IMR-90 (cell line): ENCODE measurements at regions not wholly inside any gene's neighbourhood (a gene's known extent, or its start where the extent isn't known, plus 50 kb on each side); places are given as distances from the start of the nearest gene placed in this dataset.

Experiments used
- ATAC-seq: fragments of 200-7000 bp; cut with Tn5 transposase; 2 replicates; pipeline ENCODE4 v1.9.1; 2020; ENCODE audit warnings: low read depth, mild to moderate bottlenecking, moderate library complexity
- BruUV-seq: library from RNA; stranded (reverse); fragments of 400-500 nt; replicated peaks from 2 replicates; lab custom pipeline; 2021; lab: Mats Ljungman, UMichigan
- CTCF ChIA-PET: fragments of 300-600 bp; formaldehyde crosslinking; extraction: SDS; loops from one replicate; lab custom pipeline; 2021; ENCODE audit warnings: antibody characterized with exemption; lab: Yijun Ruan, JAX
- POLR2A ChIA-PET: fragments of 300-600 bp; sonication (Branson Sonifier 250); formaldehyde crosslinking; loops from one replicate; lab custom pipeline; 2022; ENCODE audit warnings: antibody characterized with exemption; ENCODE audit not compliant: unreplicated experiment; lab: Charles Lee
- DNase-seq: peaks from one replicate; pipeline ENCODE4 v3.0.0; 2013
- H2AFZ ChIP-seq: replicated peaks from 2 replicates; pipeline ENCODE3; 2013; ENCODE audit warnings: low read length, mild to moderate bottlenecking; ENCODE audit not compliant: poor library complexity
- H2AK5ac ChIP-seq: 2 replicates; pipeline ENCODE4 v1.6.1; 2013; ENCODE audit warnings: low read depth, low read length, inconsistent platforms
- H2AK9ac ChIP-seq: replicated peaks from 2 replicates; pipeline ENCODE3; 2013; ENCODE audit warnings: mild to moderate bottlenecking, low read depth, low read length, moderate library complexity; ENCODE audit not compliant: poor library complexity
- H2BK120ac ChIP-seq: 2 replicates; pipeline ENCODE4 v1.6.1; 2013; ENCODE audit warnings: low read depth, low read length, inconsistent platforms
- H2BK15ac ChIP-seq: 3 replicates; pipeline ENCODE4 v1.6.1; 2013; ENCODE audit warnings: low read depth, low read length, inconsistent platforms
- H2BK20ac ChIP-seq: 2 replicates; pipeline ENCODE4 v1.6.1; 2013; ENCODE audit warnings: low read depth, mild to moderate bottlenecking, inconsistent platforms, low read length, moderate library complexity
- H2BK5ac ChIP-seq: 2 replicates; pipeline ENCODE4 v1.6.1; 2013; ENCODE audit warnings: mild to moderate bottlenecking, low read depth, low read length, inconsistent platforms; ENCODE audit not compliant: poor library complexity, severe bottlenecking
- H3K14ac ChIP-seq: replicated peaks from 2 replicates; pipeline ENCODE4 v1.6.1; 2013; ENCODE audit warnings: low read depth, low read length, inconsistent platforms
- H3K18ac ChIP-seq: 2 replicates; pipeline ENCODE4 v1.6.1; 2013; ENCODE audit warnings: low read depth, low read length, control low read depth
- H3K23ac ChIP-seq: 2 replicates; pipeline ENCODE4 v1.6.1; 2013; ENCODE audit warnings: low read depth, low read length, inconsistent platforms
- H3K27ac ChIP-seq: 2 replicates; pipeline ENCODE4 v1.5.1; 2013; ENCODE audit warnings: mild to moderate bottlenecking, control low read depth, low read length; ENCODE audit not compliant: insufficient read depth
- H3K27me3 ChIP-seq: 2 replicates; pipeline ENCODE4 v1.6.1; 2013; ENCODE audit warnings: low read length; ENCODE audit not compliant: control insufficient read depth, insufficient read depth
- H3K36me3 ChIP-seq: 2 replicates; pipeline ENCODE4 v1.6.1; 2013; ENCODE audit warnings: low read length, mixed read lengths; ENCODE audit not compliant: control insufficient read depth, insufficient read depth
- H3K4ac ChIP-seq: 2 replicates; pipeline ENCODE4 v1.6.1; 2013; ENCODE audit warnings: low read depth, low read length, inconsistent platforms
- H3K4me1 ChIP-seq: 2 replicates; pipeline ENCODE4 v1.6.1; 2013; ENCODE audit warnings: low read length, mixed read lengths; ENCODE audit not compliant: control insufficient read depth, insufficient read depth
- H3K4me2 ChIP-seq: 2 replicates; pipeline ENCODE4 v1.6.1; 2013; ENCODE audit warnings: low read depth, mild to moderate bottlenecking, control low read depth, low read length, moderate library complexity
- H3K4me3 ChIP-seq: 2 replicates; pipeline ENCODE4 v1.5.1; 2013; ENCODE audit warnings: low read depth, mild to moderate bottlenecking, control low read depth, low read length, moderate library complexity; ENCODE audit not compliant: insufficient read depth
- H3K56ac ChIP-seq: 2 replicates; pipeline ENCODE4 v1.6.1; 2013; ENCODE audit warnings: low read length, inconsistent platforms; ENCODE audit not compliant: insufficient read depth; ENCODE audit errors: extremely low read depth
- H3K79me1 ChIP-seq, 2 experiments: 2 replicates each; pipeline ENCODE4 v1.6.1; 2013; ENCODE audit warnings: low read length in 2 of 2, inconsistent platforms in 1 of 2, low read depth in 1 of 2
- H3K9ac ChIP-seq: 2 replicates; pipeline ENCODE4 v1.6.1; 2013; ENCODE audit warnings: low read depth, low read length, control low read depth
- H3K9me1 ChIP-seq: 2 replicates; pipeline ENCODE4 v1.6.1; 2013; ENCODE audit warnings: low read length, inconsistent platforms; ENCODE audit not compliant: insufficient read depth
- H3K9me3 ChIP-seq: 2 replicates; pipeline ENCODE4 v1.6.1; 2013; ENCODE audit warnings: low read length; ENCODE audit not compliant: control insufficient read depth, insufficient read depth
- H4K20me1 ChIP-seq: 2 replicates; pipeline ENCODE4 v1.6.1; 2013; ENCODE audit warnings: low read length, inconsistent platforms; ENCODE audit not compliant: insufficient read depth
- H4K5ac ChIP-seq: 2 replicates; pipeline ENCODE4 v1.6.1; 2013; ENCODE audit warnings: mild to moderate bottlenecking, low read depth, low read length, control low read depth
- H4K8ac ChIP-seq, 2 experiments: 2 replicates each; pipeline ENCODE4 v1.6.1; 2013; ENCODE audit warnings: low read depth in 2 of 2, low read length in 2 of 2, control low read depth in 1 of 2, inconsistent platforms in 1 of 2
- H4K91ac ChIP-seq: 2 replicates; pipeline ENCODE4 v1.6.1; 2013; ENCODE audit warnings: low read depth, low read length, inconsistent platforms; ENCODE audit not compliant: insufficient read depth
- BHLHE40 ChIP-seq: fragments of 150-350 bp; IDR thresholded peaks from 2 replicates; pipeline ENCODE4 v1.6.1; 2016; ENCODE audit warnings: mild to moderate bottlenecking, low read depth, low read length
- CEBPB ChIP-seq: IDR thresholded peaks from 2 replicates; pipeline ENCODE4 v1.6.1; 2012; ENCODE audit warnings: low read depth, low read length, improper control_type of control experiment
- CHD1 ChIP-seq: IDR thresholded peaks from 2 replicates; pipeline ENCODE4 v1.6.1; 2012; ENCODE audit warnings: low read depth, low read length, improper control_type of control experiment
- FOS ChIP-seq: fragments of 150-350 bp; IDR thresholded peaks from 2 replicates; pipeline ENCODE4 v1.6.1; 2016; ENCODE audit warnings: low read depth, low read length
- MAFK ChIP-seq: IDR thresholded peaks from 2 replicates; pipeline ENCODE4 v1.6.1; 2012; ENCODE audit warnings: low read depth, low read length, improper control_type of control experiment
- MAZ ChIP-seq: IDR thresholded peaks from 2 replicates; pipeline ENCODE4 v1.6.1; 2012; ENCODE audit warnings: low read depth, mild to moderate bottlenecking, low read length, improper control_type of control experiment, moderate library complexity, borderline replicate concordance
- MXI1 ChIP-seq: IDR thresholded peaks from 2 replicates; pipeline ENCODE4 v1.6.1; 2012; ENCODE audit warnings: low read depth, mild to moderate bottlenecking, low read length, moderate library complexity, borderline replicate concordance
- NFE2L2 ChIP-seq: fragments of 150-350 bp; IDR thresholded peaks from 2 replicates; pipeline ENCODE4 v1.6.1; 2016; ENCODE audit warnings: low read depth, mild to moderate bottlenecking, low read length
- POLR2A ChIP-seq: IDR thresholded peaks from 2 replicates; pipeline ENCODE4 v1.6.1; 2012; ENCODE audit warnings: mild to moderate bottlenecking, low read depth, low read length
- RAD21 ChIP-seq: IDR thresholded peaks from 2 replicates; pipeline ENCODE4 v1.6.1; 2012; ENCODE audit warnings: low read length, improper control_type of control experiment
- RCOR1 ChIP-seq: IDR thresholded peaks from 2 replicates; pipeline ENCODE4 v1.6.1; 2012; ENCODE audit warnings: mild to moderate bottlenecking, low read length, improper control_type of control experiment; ENCODE audit not compliant: insufficient replicate concordance
- RFX5 ChIP-seq: IDR thresholded peaks from 2 replicates; pipeline ENCODE4 v1.8.0; 2012; ENCODE audit warnings: low read depth, mild to moderate bottlenecking, low read length, moderate library complexity
- SMC3 ChIP-seq: fragments of 150-350 bp; IDR thresholded peaks from 2 replicates; pipeline ENCODE4 v1.6.1; 2016; ENCODE audit warnings: low read depth, mild to moderate bottlenecking, antibody characterized with exemption, low read length, moderate library complexity
- dilution Hi-C: fragments of 300-500 bp; cut with HindIII; formaldehyde crosslinking; loops from one replicate; pipeline ENCODE4 v1.14.3; 2018; ENCODE audit warnings: low sequenced_read_pairs; ENCODE audit not compliant: unreplicated experiment
- in situ Hi-C: fragments of 300-500 bp; cut with MboI; formaldehyde crosslinking; loops from 3 replicates; pipeline ENCODE4 v1.14.3; 2019; ENCODE audit warnings: low sequenced_read_pairs, inconsistent platforms, mixed read lengths
- intact Hi-C: fragments of 100-400 bp; cut with micrococcal nuclease; formaldehyde crosslinking; loops from 2 replicates; pipeline ENCODE4 v1.10.0; 2022
- TF ChIP-seq, protein P1 (sequence below): fragments of 150-350 bp; IDR thresholded peaks from 2 replicates; pipeline ENCODE4 v1.6.1; 2017; ENCODE audit warnings: mild to moderate bottlenecking, antibody characterized with exemption, low read length, low read depth
- TF ChIP-seq, protein P2 (sequence below): conservative IDR thresholded peaks from 2 replicates; pipeline ENCODE4 v1.5.1; 2012; ENCODE audit warnings: mild to moderate bottlenecking, low read depth, low read length, improper control_type of control experiment
- TF ChIP-seq, protein P3 (sequence below): fragments of 150-350 bp; IDR thresholded peaks from 2 replicates; pipeline ENCODE4 v1.6.1; 2016; ENCODE audit warnings: low read depth, mild to moderate bottlenecking, low read length, moderate library complexity, borderline replicate concordance

DNA sequence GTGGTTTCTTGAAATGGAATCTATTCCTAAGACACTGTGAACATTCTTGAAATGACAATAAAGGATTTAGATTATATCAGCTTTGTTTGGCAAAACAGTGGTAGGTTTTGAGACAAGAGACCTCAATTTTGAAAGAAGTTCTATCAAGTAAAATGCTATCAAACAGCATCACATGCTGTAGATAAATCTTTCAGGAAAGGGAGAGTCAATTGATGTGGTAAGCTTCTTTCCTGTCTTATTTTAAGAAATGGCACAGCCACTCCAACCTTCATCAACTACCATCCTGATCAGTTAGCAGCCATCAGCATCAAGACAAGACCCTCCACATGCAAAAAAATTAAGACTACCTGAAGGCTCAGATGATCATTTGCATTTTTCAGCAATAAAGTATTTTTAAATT is 495.4 kb downstream of the TRIB2 start:
- H3K56ac ChIP-seq, result no peak overlapping the region
- no peaks in the 10 kb centered on the region for H3K4me1 ChIP-seq
- intact Hi-C loops (no loop called here), in situ Hi-C loops (no loop called here), dilution Hi-C loops (no loop called here)
- H3K4me2 ChIP-seq, result no peak overlapping the region
- H3K9me1 ChIP-seq, result no peaks in the 10 kb centered on the region
- no peak overlapping the region for H2AK9ac ChIP-seq
- no peak overlapping the region for H2AK5ac ChIP-seq
- H2BK5ac ChIP-seq, result no peak overlapping the region
- H3K9ac ChIP-seq, result no peak overlapping the region
- H3K4me3 ChIP-seq, result no peak overlapping the region
- DNase-seq, result no peak
- H3K36me3 ChIP-seq, result no peaks in the 10 kb centered on the region
- no TSS peak for BruUV-seq
- H2BK15ac ChIP-seq, result no peak overlapping the region
- no peaks in the 10 kb centered on the region for H3K27me3 ChIP-seq
- H2BK20ac ChIP-seq, result no peak overlapping the region
- H3K23ac ChIP-seq, result no peak overlapping the region
- no peak overlapping the region for H4K91ac ChIP-seq
- no peaks in the 10 kb centered on the region; the same call in 1 of the 2 replicates for H3K9me3 ChIP-seq
- no peak for ATAC-seq
- CTCF ChIA-PET, result no interaction called here
- no peaks in the 10 kb centered on the region for H4K20me1 ChIP-seq
- H3K14ac ChIP-seq, result no peak overlapping the region
- no peak overlapping the region for H4K5ac ChIP-seq
- no peak overlapping the region for H2BK120ac ChIP-seq
- TF ChIP-seq RFX5 (no peak), NFE2L2 (no peak), RCOR1 (no peak), MAFK (no peak), MXI1 (no peak), MAZ (no peak), SMC3 (no peak), BHLHE40 (no peak), CEBPB (no peak), FOS (no peak), RAD21 (no peak), POLR2A (no peak), CHD1 (no peak)
- TF ChIP-seq, protein P1, sequence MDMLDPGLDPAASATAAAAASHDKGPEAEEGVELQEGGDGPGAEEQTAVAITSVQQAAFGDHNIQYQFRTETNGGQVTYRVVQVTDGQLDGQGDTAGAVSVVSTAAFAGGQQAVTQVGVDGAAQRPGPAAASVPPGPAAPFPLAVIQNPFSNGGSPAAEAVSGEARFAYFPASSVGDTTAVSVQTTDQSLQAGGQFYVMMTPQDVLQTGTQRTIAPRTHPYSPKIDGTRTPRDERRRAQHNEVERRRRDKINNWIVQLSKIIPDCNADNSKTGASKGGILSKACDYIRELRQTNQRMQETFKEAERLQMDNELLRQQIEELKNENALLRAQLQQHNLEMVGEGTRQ, result no peak
- TF ChIP-seq, protein P2, sequence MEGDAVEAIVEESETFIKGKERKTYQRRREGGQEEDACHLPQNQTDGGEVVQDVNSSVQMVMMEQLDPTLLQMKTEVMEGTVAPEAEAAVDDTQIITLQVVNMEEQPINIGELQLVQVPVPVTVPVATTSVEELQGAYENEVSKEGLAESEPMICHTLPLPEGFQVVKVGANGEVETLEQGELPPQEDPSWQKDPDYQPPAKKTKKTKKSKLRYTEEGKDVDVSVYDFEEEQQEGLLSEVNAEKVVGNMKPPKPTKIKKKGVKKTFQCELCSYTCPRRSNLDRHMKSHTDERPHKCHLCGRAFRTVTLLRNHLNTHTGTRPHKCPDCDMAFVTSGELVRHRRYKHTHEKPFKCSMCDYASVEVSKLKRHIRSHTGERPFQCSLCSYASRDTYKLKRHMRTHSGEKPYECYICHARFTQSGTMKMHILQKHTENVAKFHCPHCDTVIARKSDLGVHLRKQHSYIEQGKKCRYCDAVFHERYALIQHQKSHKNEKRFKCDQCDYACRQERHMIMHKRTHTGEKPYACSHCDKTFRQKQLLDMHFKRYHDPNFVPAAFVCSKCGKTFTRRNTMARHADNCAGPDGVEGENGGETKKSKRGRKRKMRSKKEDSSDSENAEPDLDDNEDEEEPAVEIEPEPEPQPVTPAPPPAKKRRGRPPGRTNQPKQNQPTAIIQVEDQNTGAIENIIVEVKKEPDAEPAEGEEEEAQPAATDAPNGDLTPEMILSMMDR, result no peak
- TF ChIP-seq, protein P3, sequence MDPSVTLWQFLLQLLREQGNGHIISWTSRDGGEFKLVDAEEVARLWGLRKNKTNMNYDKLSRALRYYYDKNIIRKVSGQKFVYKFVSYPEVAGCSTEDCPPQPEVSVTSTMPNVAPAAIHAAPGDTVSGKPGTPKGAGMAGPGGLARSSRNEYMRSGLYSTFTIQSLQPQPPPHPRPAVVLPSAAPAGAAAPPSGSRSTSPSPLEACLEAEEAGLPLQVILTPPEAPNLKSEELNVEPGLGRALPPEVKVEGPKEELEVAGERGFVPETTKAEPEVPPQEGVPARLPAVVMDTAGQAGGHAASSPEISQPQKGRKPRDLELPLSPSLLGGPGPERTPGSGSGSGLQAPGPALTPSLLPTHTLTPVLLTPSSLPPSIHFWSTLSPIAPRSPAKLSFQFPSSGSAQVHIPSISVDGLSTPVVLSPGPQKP, result no peak
- H4K8ac ChIP-seq, result no peak overlapping the region
- H3K4ac ChIP-seq, result no peak overlapping the region
- no peak overlapping the region for H3K27ac ChIP-seq
- no peaks in the 10 kb centered on the region for H3K79me1 ChIP-seq
- POLR2A ChIA-PET, result no interaction called here
- no peak overlapping the region for H3K18ac ChIP-seq
- H2AFZ ChIP-seq, result no peak overlapping the region
